CD4-positive, alpha-beta T cell (primary cell): ENCODE measurements at regions not wholly inside any gene's neighbourhood (a gene's known extent, or its start where the extent isn't known, plus 50 kb on each side); places are given as distances from the start of the nearest gene placed in this dataset.

Experiments
- ATAC-seq: fragments of 200-7000 bp; cut with Tn5 transposase; one replicate; pipeline ENCODE4 v1.10.0; 2022; ENCODE audit warnings: mild to moderate bottlenecking; ENCODE audit not compliant: poor library complexity
- CTCF ChIA-PET: fragments of 350-600 bp; sonication (Branson Sonifier 250); formaldehyde crosslinking; loops from one replicate; lab custom pipeline; 2021; ENCODE audit warnings: antibody characterized with exemption, inconsistent platforms; lab: Charles Lee
- POLR2A ChIA-PET: fragments of 350-600 bp; sonication (Branson Sonifier 250); formaldehyde crosslinking; loops from one replicate; lab custom pipeline; 2021; ENCODE audit warnings: antibody characterized with exemption, inconsistent platforms; lab: Charles Lee
- DNase-seq, 14 experiments: peaks; one replicate each; pipeline ENCODE4 v3.0.0-alpha.2; 2013 to 2020; ENCODE audit warnings: mixed read lengths in 2 of 14
- H3K27ac ChIP-seq, 2 donors: one replicate each; pipeline versions ENCODE4 v1.5.1 to v1.7.0; 2013; ENCODE audit warnings: low read length in 2 of 2, low read depth in 1 of 2, mild to moderate bottlenecking in 1 of 2
- H3K27me3 ChIP-seq, 2 experiments: 1 replicate in 1 of 2; 2 replicates in 1 of 2; pipeline versions ENCODE4 v1.6.1 to v1.7.0; 2013; ENCODE audit warnings: low read length in 2 of 2, control low read depth in 1 of 2, mild to moderate bottlenecking in 1 of 2, moderate library complexity in 1 of 2; ENCODE audit not compliant: insufficient read depth in 2 of 2, control insufficient read depth in 1 of 2
- H3K36me3 ChIP-seq: one replicate; pipeline ENCODE4 v1.6.1; 2013; ENCODE audit warnings: low read length, control low read depth; ENCODE audit not compliant: insufficient read depth
- H3K4me1 ChIP-seq: one replicate; pipeline ENCODE4 v1.6.1; 2013; ENCODE audit warnings: low read length, control low read depth; ENCODE audit not compliant: insufficient read depth
- H3K4me3 ChIP-seq: one replicate; pipeline ENCODE4 v1.5.1; 2013; ENCODE audit warnings: mild to moderate bottlenecking, low read length, moderate library complexity
- H3K9me3 ChIP-seq, 2 experiments: 1 replicate in 1 of 2; 2 replicates in 1 of 2; pipeline versions ENCODE4 v1.6.1 to v1.7.0; 2013; ENCODE audit warnings: low read length in 2 of 2, mild to moderate bottlenecking in 2 of 2, control low read depth in 1 of 2, moderate library complexity in 1 of 2; ENCODE audit not compliant: control insufficient read depth in 1 of 2, insufficient read depth in 1 of 2
- H3K27ac Mint-ChIP-seq: one replicate; pipeline ENCODE4 v1.8.0; 2020; ENCODE audit warnings: mixed read lengths
- H3K27me3 Mint-ChIP-seq: one replicate; pipeline ENCODE4 v1.8.0; 2021; ENCODE audit warnings: mixed read lengths
- H3K36me3 Mint-ChIP-seq: one replicate; pipeline ENCODE4 v1.8.0; 2021; ENCODE audit warnings: low read depth, mixed read lengths
- H3K4me1 Mint-ChIP-seq: one replicate; pipeline ENCODE4 v1.8.0; 2021; ENCODE audit warnings: low read depth, mixed read lengths
- H3K4me3 Mint-ChIP-seq: one replicate; pipeline ENCODE4 v1.8.0; 2020; ENCODE audit warnings: mild to moderate bottlenecking, mixed read lengths
- H3K9me3 Mint-ChIP-seq: one replicate; pipeline ENCODE4 v1.8.0; 2020; ENCODE audit warnings: mixed read lengths
- CTCF ChIP-seq: fragments of 200-600 bp; IDR thresholded peaks from one replicate; pipeline ENCODE4 v1.8.0; 2022; ENCODE audit warnings: antibody characterized with exemption, mild to moderate bottlenecking
- intact Hi-C, 2 experiments: fragments of 100-400 bp; cut with DNase I in 1 of 2; cut with micrococcal nuclease in 1 of 2; formaldehyde crosslinking; loops; one replicate each; pipeline versions ENCODE4 v1.15.1 to v1.9.0; 2023 to 2025; cut with DNase I, micrococcal nuclease

DNA sequence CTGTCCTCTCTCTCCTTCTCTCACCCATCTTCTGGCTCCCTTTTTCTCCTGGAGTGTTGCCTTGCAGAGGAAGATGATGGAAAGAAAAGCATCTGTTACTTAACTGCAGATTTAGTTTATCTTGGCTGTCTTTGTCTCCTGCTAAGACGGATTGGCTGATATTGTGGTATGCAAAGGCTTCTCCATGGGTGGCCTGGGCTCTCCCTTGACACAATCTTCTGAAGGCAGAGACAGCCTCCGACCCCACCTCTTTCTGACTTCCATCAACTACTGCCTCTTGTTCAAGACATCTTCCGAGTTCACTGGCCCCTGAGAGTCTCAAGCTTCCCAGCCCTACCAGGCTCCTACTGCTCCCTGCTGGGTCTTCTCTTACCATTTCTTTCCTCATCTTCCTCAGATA lies 403.7 kb downstream of the LRRC70 start:
- CTCF ChIA-PET = no interaction called here
- intact Hi-C loops = no loop called here

DNA sequence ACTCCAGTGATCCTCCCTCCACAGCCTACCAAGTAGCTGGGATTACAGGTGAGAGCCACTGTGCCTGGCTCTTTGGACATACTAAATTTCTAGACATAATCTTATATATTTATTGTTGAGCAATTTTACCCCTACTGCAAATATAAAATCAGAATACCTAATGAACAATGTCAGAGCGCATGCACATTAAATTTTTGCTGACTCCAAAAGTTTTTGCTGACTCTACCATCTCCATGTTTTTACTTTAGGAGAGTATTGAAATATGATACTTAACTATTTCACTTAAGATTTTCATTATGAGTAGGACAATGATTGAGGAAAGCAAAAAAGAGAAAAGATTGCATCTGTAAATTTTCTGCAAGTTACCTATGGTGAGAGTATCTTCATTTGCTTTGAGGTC lies 402.3 kb downstream of the LRRC70 start:
- DNase-seq = no peak
- no peak for ATAC-seq
- TF ChIP-seq CTCF = no peak
- Histone ChIP-seq H3K27ac (no peak overlapping the region), H3K36me3 (no peaks in the 10 kb centered on the region), H3K4me3 (no peak overlapping the region), H3K27me3 (no peaks in the 10 kb centered on the region), H3K9me3 (peaks cover under 1 to 3% of the 10 kb centered on the region in 2 experiments), H3K4me1 (no peaks in the 10 kb centered on the region)
- Mint-ChIP-seq H3K4me3 (no peak overlapping the region), H3K27me3 (no peaks in the 10 kb centered on the region), H3K36me3 (no peaks in the 10 kb centered on the region), H3K4me1 (no peaks in the 10 kb centered on the region), H3K27ac (no peak overlapping the region), H3K9me3 (peaks cover 3% of the 10 kb centered on the region)
- ChIA-PET POLR2A (no interaction called here), CTCF (no interaction called here)
- intact Hi-C loops = no loop called here

More for the DNA sequence above, 403.7 kb downstream of the LRRC70 start:
- Histone ChIP-seq H3K27ac (no peak overlapping the region), H3K4me3 (no peak overlapping the region), H3K4me1 (no peaks in the 10 kb centered on the region), H3K9me3 (peaks cover 3 to 7% of the 10 kb centered on the region in 2 experiments), H3K27me3 (no peaks in the 10 kb centered on the region), H3K36me3 (no peaks in the 10 kb centered on the region)
- Mint-ChIP-seq H3K27me3 (no peaks in the 10 kb centered on the region), H3K4me3 (no peak overlapping the region), H3K9me3 (peaks cover 8% of the 10 kb centered on the region), H3K27ac (no peak overlapping the region), H3K4me1 (no peaks in the 10 kb centered on the region), H3K36me3 (no peaks in the 10 kb centered on the region)
- no peak for TF ChIP-seq CTCF
- POLR2A ChIA-PET = no interaction called here
- no peak for DNase-seq
- no peak for ATAC-seq

DNA sequence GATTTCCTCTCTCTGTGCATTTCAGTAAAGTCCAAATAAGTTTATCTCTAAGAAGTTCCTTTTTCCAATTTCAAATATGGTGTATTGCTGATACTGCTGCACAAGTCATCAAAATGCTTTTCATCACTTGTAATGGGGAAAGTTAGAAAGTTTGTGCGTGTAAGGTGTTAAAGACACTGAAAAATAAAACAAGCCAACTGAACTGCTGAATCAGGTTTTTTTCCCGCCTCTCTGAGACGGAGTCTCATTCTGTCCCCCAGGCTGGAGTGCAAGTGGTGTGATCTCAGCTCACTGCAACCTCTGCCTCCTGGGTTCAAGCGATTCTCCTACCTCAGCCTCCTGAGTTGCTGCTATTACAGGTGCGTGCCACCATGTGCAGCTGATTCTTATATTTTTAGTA lies 400.9 kb downstream of the LRRC70 start:
- Histone ChIP-seq H3K4me3 (no peak overlapping the region), H3K4me1 (no peaks in the 10 kb centered on the region), H3K36me3 (no peaks in the 10 kb centered on the region), H3K9me3 (peaks cover 0 to 3% of the 10 kb centered on the region in 2 experiments), H3K27me3 (no peaks in the 10 kb centered on the region), H3K27ac (no peak overlapping the region)
- no peaks in the 10 kb centered on the region for H3K9me3 Mint-ChIP-seq
- intact Hi-C loops = no loop called here
- H3K4me3 Mint-ChIP-seq = no peak overlapping the region
- ATAC-seq = no peak
- TF ChIP-seq CTCF = no peak
- ChIA-PET POLR2A (no interaction called here), CTCF (no interaction called here)
- no peaks in the 10 kb centered on the region for H3K27me3 Mint-ChIP-seq
- H3K4me1 Mint-ChIP-seq = no peaks in the 10 kb centered on the region
- DNase-seq = no peak
- no peaks in the 10 kb centered on the region for H3K36me3 Mint-ChIP-seq
- no peak overlapping the region for H3K27ac Mint-ChIP-seq
